Muscle of leg (tissue), 3 donors: ENCODE measurements at regions not wholly inside any gene's neighbourhood (a gene's known extent, or its start where the extent isn't known, plus 50 kb on each side); places are given as distances from the start of the nearest gene placed in this dataset.

Experiments
- DNase-seq: peaks from one replicate; pipeline ENCODE4 v3.0.0; 2013
- H3K27ac ChIP-seq: one replicate; pipeline ENCODE4 v1.5.1; 2013; ENCODE audit warnings: mild to moderate bottlenecking, low read length, control low read depth
- H3K27me3 ChIP-seq: one replicate; pipeline ENCODE4 v1.6.1; 2013; ENCODE audit warnings: low read length; ENCODE audit not compliant: control insufficient read depth, insufficient read depth
- H3K36me3 ChIP-seq: one replicate; pipeline ENCODE4 v1.6.1; 2013; ENCODE audit warnings: low read length; ENCODE audit not compliant: control insufficient read depth, insufficient read depth
- H3K4me1 ChIP-seq: one replicate; pipeline ENCODE4 v1.6.1; 2013; ENCODE audit warnings: low read length; ENCODE audit not compliant: control insufficient read depth, insufficient read depth
- H3K4me3 ChIP-seq: one replicate; pipeline ENCODE4 v1.5.1; 2013; ENCODE audit warnings: low read length, control low read depth
- H3K9me3 ChIP-seq: replicated peaks from 2 replicates; pipeline ENCODE4 v1.6.1; 2013; ENCODE audit warnings: low read depth, low read length; ENCODE audit not compliant: control insufficient read depth
- WGBS: methylation state at CpG from one replicate; pipeline ENCODE4 v1.1.5; 2013; ENCODE audit warnings: missing lambda C conversion rate; ENCODE audit not compliant: insufficient coverage; 5-methylcytosine and 5-hydroxymethylcytosine counted together

DNA sequence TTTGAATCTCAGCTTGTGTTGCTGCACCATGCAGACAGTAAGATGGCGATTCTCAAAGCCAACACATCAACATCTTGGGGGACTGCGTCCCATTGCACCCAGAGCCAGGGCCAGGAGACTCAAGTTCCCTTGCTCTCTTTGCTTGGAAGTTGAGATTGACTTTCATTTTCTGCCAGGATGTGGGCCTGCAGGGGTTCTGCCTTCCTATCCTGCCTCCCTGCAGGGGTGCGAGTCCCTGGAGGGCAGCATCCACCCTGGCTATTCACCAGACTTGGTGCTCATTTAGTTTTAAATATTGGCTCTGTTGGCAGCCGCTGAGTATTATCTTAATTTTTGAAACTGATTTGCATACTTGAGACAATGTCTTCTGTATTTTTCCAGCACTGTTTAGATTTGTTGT lies 451.5 kb downstream of the GLRX3 start:
- no peaks in the 10 kb centered on the region for H3K36me3 ChIP-seq
- no peaks in the 10 kb centered on the region for H3K27me3 ChIP-seq
- DNase-seq = no peak
- 83% methylated on average over 1 of the region's 4 CpGs for WGBS
- no peak overlapping the region for H3K27ac ChIP-seq
- H3K9me3 ChIP-seq = no peaks in the 10 kb centered on the region
- no peak overlapping the region for H3K4me3 ChIP-seq
- H3K4me1 ChIP-seq = no peaks in the 10 kb centered on the region

DNA sequence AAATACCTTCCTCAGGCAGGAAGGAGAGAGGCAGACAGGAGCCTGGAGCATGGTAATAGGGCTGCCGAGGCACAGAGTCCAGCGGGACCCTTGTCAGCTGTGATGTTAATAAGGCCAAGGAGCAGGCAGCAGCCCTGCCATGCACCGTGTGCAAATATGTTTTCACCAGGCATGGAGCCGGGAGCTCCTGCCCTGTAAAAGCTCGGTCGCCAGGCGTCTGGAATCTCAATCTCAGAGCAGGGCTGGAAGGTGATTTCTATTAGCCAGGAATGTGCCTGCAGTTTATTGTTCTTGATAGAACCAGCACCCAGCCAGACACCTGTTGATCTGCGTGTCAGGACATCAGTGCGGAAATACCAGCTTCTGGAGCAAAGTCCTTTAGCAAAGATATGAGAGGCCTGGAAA lies 469.8 kb downstream of the GLRX3 start:
- H3K36me3 ChIP-seq = no peaks in the 10 kb centered on the region
- WGBS = 7% methylated on average over 7 of the region's 9 CpGs
- H3K27ac ChIP-seq = no peak overlapping the region
- no peaks in the 10 kb centered on the region for H3K9me3 ChIP-seq
- H3K27me3 ChIP-seq = peaks cover 5% of the 10 kb centered on the region
- no peak overlapping the region for H3K4me3 ChIP-seq
- DNase-seq = peak; percentile 21
- no peaks in the 10 kb centered on the region for H3K4me1 ChIP-seq

DNA sequence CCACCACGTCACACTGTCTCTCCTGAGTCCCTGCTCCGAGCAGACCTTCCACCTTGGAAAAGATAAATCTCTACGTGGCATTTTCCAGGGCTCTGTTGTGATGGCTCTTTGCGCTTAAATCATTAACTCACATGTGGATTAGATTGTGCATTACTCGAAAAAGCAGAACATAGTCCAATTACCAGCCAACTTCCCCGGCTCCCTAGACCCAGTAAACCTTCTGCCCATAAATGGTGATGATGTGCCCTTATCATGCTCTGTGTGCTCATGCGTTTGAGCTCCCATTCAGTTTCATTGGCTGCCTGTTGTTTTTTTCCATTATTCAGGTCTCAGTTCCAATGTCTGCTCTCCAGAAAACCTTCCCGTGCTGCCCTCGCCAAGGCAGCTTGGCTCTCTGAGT lies 471.2 kb downstream of the GLRX3 start:
- 60% methylated on average over 7 of the region's 9 CpGs for WGBS
- no peaks in the 10 kb centered on the region for H3K4me1 ChIP-seq
- no peaks in the 10 kb centered on the region for H3K9me3 ChIP-seq
- H3K4me3 ChIP-seq = no peak overlapping the region
- H3K27ac ChIP-seq = no peak overlapping the region
- H3K36me3 ChIP-seq = no peaks in the 10 kb centered on the region
- H3K27me3 ChIP-seq = peaks cover 5% of the 10 kb centered on the region
- no peak for DNase-seq

DNA sequence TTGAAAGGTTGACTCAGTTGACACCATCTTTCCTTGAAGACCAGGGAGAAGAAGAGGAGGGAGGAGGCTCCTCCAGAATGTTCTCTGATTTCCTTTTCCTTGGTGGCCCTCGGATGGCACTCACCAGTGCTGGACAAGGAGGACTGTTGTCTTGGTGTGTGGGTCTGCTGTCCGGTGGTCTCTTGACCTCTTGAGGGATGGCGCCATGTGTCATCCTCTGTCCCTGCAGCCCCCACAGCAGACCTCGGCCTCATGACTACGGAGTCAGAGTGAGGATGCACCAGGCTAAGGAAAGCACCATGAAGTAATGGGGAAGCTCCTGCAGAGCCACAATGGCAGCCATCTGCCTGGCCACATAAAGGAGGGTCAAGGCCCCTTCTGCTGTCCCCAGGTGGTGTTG lies 475.0 kb downstream of the GLRX3 start:
- DNase-seq = no peak
- H3K27ac ChIP-seq = no peak overlapping the region
- H3K4me1 ChIP-seq = no peaks in the 10 kb centered on the region
- no peak overlapping the region for H3K4me3 ChIP-seq
- peaks cover 4% of the 10 kb centered on the region for H3K27me3 ChIP-seq
- WGBS = 93% methylated on average over 4 of the region's 5 CpGs
- H3K9me3 ChIP-seq = no peaks in the 10 kb centered on the region
- H3K36me3 ChIP-seq = no peaks in the 10 kb centered on the region

DNA sequence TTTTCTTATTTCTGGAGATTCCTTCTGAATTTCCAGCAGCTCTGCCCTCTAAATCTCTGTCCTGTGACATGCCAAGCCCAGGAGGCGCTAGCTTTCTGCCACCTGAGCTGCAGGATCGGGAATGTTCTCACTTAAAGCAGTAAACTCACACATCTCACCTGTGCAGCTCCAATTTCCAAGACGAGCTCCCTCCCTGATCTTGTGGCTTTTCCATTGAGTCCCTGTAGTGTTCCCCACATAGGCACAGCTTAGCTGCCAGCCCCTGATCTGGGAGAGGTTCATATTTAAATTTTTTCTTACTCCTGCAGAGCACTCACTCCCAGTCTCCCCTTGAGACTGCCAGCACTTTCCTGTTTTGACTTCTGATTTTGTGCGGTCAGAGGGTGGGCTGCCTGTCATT lies 479.3 kb downstream of the GLRX3 start:
- Histone ChIP-seq H3K36me3 (no peaks in the 10 kb centered on the region), H3K27me3 (peaks cover 10% of the 10 kb centered on the region), H3K27ac (no peak overlapping the region), H3K9me3 (no peaks in the 10 kb centered on the region), H3K4me3 (no peak overlapping the region), H3K4me1 (no peaks in the 10 kb centered on the region)
- DNase-seq = no peak
- WGBS = 16% methylated on average over 3 of the region's 4 CpGs

DNA sequence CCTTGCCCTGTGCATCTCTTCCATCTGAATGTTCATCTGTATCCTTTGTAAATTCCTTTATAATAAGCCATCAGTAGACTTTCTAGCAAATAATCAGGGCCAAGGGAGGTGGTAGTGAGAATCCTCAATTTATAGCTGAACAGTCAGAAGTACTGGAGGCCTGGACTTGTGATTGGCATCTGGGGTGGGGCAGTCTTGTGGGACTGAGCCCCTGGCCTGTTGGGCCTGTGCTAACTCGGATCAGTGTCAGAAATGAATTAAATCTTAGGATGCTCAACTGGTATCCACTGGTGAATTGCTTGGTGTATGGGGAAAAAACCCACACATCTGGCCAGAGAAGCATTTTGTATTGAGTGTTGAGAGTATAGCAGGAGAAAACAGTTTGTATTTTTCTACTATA lies 481.8 kb downstream of the GLRX3 start:
- H3K27me3 ChIP-seq = peaks cover 10% of the 10 kb centered on the region
- no peak overlapping the region for H3K27ac ChIP-seq
- no peak overlapping the region for H3K4me3 ChIP-seq
- no peaks in the 10 kb centered on the region for H3K9me3 ChIP-seq
- no peak for DNase-seq
- H3K36me3 ChIP-seq = no peaks in the 10 kb centered on the region
- WGBS = 60% methylated on average over 1 of the region's 1 CpG
- no peaks in the 10 kb centered on the region for H3K4me1 ChIP-seq

DNA sequence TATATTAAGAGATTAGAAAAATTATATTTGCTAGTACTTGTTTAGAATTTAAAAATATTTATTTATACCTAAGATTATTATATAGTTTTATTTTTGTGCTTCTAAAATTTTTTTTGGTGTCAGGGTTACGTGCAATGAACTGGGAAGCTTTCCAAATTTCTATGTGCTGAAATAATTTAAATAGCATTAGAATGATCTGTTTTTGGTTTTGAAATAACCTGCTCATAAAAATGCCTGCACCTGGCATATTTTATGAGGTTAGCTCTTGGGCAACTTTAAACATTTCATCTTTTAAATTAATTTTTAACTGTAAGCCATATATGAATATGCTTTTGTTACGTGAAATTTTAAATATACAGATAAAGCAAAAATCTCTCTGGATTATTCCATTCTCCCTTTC lies 482.5 kb downstream of the GLRX3 start:
- peaks cover 10% of the 10 kb centered on the region for H3K27me3 ChIP-seq
- no CpG with 5 or more reads among the region's 2 CpGs for WGBS
- no peak overlapping the region for H3K4me3 ChIP-seq
- H3K4me1 ChIP-seq = no peaks in the 10 kb centered on the region
- H3K9me3 ChIP-seq = no peaks in the 10 kb centered on the region
- H3K36me3 ChIP-seq = no peaks in the 10 kb centered on the region
- H3K27ac ChIP-seq = no peak overlapping the region
- DNase-seq = no peak

DNA sequence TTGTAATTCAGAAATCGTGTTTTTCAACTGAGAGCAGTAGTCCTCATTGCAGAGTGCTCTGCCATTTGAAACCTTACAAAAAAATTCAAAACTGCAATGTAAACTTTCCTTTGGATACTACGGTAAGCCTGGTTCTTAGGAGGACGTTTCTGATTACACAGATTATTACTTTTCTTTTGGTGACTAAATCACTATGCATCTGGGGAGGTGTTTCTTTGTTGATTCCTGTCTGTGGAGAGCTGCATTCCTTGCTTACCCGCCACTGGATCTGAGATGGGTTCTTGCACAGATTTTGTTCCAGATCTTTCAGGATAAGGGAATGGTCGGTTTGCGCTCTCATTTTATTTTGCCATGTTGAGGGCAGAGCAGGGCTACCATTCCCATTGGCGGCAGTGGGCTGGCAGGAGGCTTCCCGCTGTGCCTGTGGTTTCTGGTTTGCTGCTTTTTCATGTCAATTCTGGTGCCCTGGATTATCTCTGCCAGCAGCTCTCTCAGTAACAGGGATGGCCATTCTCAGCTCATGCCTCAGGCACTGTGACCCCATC lies 485.1 kb downstream of the GLRX3 start:
- H3K9me3 ChIP-seq = no peaks in the 10 kb centered on the region
- DNase-seq = no peak
- no peak overlapping the region for H3K27ac ChIP-seq
- no peaks in the 10 kb centered on the region for H3K36me3 ChIP-seq
- peaks cover 5% of the 10 kb centered on the region for H3K27me3 ChIP-seq
- no peaks in the 10 kb centered on the region for H3K4me1 ChIP-seq
- no peak overlapping the region for H3K4me3 ChIP-seq
- WGBS = 84% methylated on average over 5 of the region's 8 CpGs

DNA sequence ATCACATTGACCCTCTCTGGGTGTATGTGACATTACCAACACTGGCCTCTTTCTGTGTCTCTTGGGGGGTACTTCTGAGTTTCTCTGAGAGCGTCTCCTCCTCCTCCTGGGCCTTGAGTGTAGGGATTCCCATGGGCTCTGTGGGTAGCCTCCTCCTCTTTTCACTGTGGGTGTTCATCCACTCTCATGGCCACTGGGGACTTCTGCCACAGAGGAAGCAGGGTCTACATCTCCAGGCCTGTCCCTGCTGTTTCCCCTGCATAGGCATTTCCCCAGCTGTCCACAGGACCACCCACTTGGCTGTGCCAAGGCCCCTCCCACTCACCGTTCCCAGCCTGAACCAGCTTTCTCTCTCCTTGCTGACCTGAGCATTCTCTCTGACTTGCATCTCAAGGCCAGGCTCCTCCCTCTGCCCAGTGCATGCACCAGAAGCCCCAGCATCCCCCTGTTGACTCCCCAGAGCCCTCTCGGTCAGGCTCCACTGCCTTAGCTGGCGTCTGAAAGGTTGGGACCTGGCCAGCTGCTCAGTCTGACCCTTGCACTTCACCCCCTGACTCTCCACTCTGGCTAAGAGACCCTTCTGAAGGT lies 487.6 kb downstream of the GLRX3 start:
- Histone ChIP-seq H3K9me3 (no peaks in the 10 kb centered on the region), H3K36me3 (no peaks in the 10 kb centered on the region), H3K27ac (no peak overlapping the region), H3K27me3 (no peaks in the 10 kb centered on the region), H3K4me1 (no peaks in the 10 kb centered on the region), H3K4me3 (no peak overlapping the region)
- no peak for DNase-seq
- WGBS = 14% methylated on average over 2 of the region's 4 CpGs

DNA sequence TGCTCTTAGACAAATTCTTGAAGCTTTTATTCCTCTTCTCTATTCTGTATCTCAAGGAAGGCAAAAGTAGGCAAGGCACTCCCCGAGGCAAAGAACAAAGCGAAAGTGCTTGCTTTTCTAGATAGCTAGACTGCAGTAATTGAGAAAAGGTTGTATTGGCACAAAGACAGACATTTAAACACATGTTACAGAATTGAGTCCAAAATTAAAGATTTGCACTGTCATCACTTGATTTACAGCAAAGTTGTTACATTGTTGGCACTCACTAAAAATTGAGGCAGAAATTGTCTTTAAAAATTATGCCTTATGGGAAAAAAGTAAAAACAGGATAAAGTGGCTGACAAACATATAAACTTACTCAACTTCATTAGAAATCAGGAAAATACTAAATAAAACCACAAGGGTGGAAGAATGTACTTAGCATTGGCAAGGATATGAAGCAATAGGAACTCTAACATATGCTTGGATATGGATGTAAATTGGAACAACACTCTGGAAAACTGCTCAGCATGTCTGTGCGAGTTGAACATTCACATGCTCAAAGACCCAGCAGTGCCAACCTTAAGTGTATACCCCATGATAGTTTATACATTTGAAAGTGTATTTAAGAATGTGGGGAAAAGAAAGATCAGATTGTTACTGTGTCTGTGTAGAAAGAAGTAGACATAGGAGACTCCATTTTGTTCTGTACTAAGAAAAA lies 491.3 kb downstream of the GLRX3 start:
- H3K36me3 ChIP-seq = no peaks in the 10 kb centered on the region
- peak; percentile 33 for DNase-seq
- WGBS = no CpG with 5 or more reads among the region's 3 CpGs
- no peaks in the 10 kb centered on the region for H3K4me1 ChIP-seq
- H3K27me3 ChIP-seq = no peaks in the 10 kb centered on the region
- no peaks in the 10 kb centered on the region for H3K9me3 ChIP-seq
- H3K27ac ChIP-seq = no peak overlapping the region
- H3K4me3 ChIP-seq = no peak overlapping the region
